ENCODE measurements at regions not wholly inside any gene's neighbourhood (a gene's known extent, or its start where the extent isn't known, plus 50 kb on each side); places are given as distances from the start of the nearest gene placed in this dataset.

DNA sequence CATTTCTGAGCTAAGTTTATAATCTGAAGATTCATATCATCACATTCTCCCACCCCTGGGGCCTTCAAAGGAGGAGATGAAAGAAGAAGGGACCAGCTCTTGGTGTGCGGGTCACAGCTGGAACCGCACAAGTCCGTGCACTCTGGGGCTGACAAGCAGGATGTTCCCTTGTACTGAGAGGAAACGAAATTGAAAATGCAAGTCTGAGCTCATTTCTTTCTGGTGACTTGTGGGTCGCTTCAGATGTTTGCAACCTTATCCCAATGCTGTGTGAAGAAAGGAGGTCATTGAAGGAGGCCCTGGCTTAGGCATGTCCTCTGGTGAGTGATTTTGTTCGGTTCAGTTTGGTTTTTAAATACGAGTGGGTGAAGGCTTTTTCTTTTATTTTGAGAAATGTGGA, 59.6 kb downstream of the C9orf152 start:
- no peak for DNase-seq (ENCODE audit: low spot score)

DNA sequence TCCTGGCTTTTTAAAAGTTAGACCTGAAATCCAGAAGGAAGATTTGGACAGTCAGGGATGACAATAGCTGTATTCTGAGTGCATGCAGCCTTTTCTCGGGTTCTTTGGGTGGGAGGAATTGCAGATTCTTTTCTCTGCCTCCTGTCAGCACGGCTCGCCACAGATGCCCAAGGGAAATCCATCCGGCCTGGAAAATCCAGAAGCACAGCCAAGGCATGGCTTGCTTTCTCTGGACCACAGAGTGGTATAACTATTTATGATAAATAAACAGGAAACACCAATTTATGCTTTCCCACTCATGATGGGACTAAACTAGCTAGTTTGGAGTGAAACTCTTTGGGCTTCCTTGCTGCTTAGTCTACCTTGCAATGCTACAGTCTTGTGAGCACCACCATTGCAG, 59.1 kb downstream of the C9orf152 start:
- DNase-seq (ENCODE audit: low spot score), result no peak
